ENCODE measurements at regions not wholly inside any gene's neighbourhood (a gene's known extent, or its start where the extent isn't known, plus 50 kb on each side); places are given as distances from the start of the nearest gene placed in this dataset.
"Not testable (repeated sequence)": the region's sequence is repeated elsewhere in the genome, so short reads cannot be mapped to it uniquely, and the experiment has no call there.

DNA sequence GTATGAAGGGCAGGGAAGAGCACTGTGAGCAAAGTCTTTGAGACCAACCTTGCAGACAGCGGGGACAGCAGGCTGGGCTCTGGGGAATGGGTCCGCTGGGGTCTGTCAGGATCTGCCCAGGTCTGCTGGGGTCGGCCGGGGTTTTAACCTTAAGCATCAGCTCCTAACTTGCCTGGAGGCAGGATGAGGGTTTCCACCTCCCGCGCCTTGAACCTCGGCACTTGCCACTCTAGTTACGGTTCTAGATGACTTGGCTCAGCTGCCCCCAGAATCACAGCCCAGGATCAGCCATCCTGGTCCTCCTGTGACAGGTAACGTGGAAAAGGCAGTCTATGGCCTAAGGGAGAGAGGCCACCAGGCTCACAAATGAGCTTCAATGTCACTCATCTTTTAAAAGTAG lies 50.4 kb upstream of the CACUL1 start:
- Histone ChIP-seq H3K27me3 (ENCODE audit: low read depth, low read length) (no peaks in the 10 kb centered on the region), H3K9me3 (ENCODE audit: control insufficient read depth in 1 of 2, low read length in 2 of 2) (no peaks in the 10 kb centered on the region), H3K36me3 (ENCODE audit: control insufficient read depth in 1 of 2, insufficient read depth in 2 of 2, low read length in 2 of 2) (no peaks in the 10 kb centered on the region), H3K4me1 (ENCODE audit: control insufficient read depth in 1 of 2, insufficient read depth in 2 of 2, low read length in 2 of 2) (no peaks in the 10 kb centered on the region), H3K4me3 (ENCODE audit: low read depth in 1 of 2, low read length in 2 of 2) (no peak overlapping the region), H3K27ac (ENCODE audit: low read length) (no peak overlapping the region)

DNA sequence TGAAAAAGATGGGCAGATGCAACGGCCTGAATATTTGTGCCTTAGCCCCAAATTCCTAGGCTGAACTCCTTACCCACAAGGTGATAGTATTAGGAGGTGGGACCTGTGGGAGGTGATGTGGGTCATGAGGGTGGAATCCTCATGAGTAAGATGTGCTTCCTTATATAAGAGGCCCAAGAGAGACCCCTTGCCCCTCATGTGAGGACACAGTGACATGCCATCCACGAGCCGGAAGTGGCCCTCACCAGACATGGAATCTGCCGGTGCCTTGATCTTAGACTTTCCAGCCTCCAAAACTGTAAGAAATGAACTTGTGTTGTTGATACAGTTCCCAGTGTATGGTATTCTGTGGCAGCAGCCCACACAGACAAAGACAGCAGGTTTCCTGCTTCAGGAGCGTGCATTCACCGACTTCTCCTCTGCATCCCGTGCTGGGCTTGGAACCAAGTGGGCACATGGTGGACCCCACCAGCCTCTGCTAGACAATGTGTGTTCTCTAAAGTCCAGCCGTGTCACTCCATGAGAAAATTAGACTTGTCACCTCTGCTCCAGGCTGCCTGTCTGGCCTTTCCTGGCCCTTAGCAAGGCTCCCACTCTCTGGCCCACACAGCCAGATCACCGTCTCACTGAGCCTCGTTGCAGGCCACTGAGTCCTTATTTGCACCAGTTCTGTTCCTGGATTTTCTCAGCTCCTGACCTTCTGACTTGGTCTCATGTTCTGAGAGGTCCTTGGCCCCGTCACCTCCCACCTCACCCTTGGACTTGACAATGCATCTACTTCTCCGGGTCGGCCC lies 52.9 kb upstream of the CACUL1 start:
- Histone ChIP-seq H3K36me3 (ENCODE audit: control insufficient read depth in 1 of 2, insufficient read depth in 2 of 2, low read length in 2 of 2) (no peaks in the 10 kb centered on the region), H3K9me3 (ENCODE audit: control insufficient read depth in 1 of 2, low read length in 2 of 2) (no peaks in the 10 kb centered on the region), H3K27me3 (ENCODE audit: low read depth, low read length) (no peaks in the 10 kb centered on the region), H3K27ac (ENCODE audit: low read length) (no peak overlapping the region), H3K4me3 (ENCODE audit: low read depth in 1 of 2, low read length in 2 of 2) (no peak overlapping the region), H3K4me1 (ENCODE audit: control insufficient read depth in 1 of 2, insufficient read depth in 2 of 2, low read length in 2 of 2) (no peaks in the 10 kb centered on the region)

DNA sequence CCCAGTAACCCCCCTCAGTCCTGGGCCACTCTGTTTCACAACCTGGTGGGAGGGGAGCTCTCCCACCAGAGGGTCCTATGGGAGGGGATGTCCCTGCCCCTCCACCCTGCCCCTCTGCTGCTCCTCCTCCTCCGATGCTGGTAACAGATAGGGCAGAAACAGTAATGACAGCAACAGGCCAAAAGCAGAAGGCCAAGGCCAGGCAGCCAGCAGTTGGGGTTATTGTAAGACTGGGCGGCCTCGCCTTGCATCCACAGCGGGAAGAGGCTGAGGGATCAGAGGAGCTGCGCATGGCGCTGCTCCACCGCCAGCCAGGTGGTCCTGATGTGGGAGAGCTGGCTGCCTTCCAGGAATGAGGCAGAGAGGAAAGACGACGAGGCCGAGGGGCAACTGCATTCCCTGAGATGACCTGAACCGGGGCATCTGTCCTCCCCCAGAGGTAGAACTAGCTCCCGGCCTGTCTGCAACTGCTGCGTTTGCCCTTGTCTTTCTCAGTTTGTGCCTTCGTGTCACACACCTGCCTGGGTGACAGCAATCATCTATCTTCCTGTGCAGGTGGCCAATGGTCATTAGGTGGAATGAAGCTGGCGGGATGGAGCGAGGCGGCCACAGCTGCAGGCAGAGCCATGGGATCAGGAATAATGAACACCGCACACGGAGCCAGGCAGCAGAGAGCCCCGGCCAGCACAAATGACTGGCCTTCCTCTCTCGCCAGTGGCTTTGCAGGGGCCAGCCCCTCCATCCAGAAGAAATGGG lies 54.0 kb upstream of the CACUL1 start:
- no peaks in the 10 kb centered on the region for H3K4me1 ChIP-seq (ENCODE audit: control insufficient read depth in 1 of 2, insufficient read depth in 2 of 2, low read length in 2 of 2)
- no peaks in the 10 kb centered on the region for H3K27me3 ChIP-seq (ENCODE audit: low read depth, low read length)
- H3K27ac ChIP-seq (ENCODE audit: low read length) = no peak overlapping the region
- no peaks in the 10 kb centered on the region for H3K36me3 ChIP-seq (ENCODE audit: control insufficient read depth in 1 of 2, insufficient read depth in 2 of 2, low read length in 2 of 2)
- H3K4me3 ChIP-seq (ENCODE audit: low read depth in 1 of 2, low read length in 2 of 2) = no peak overlapping the region
- no peaks in the 10 kb centered on the region for H3K9me3 ChIP-seq (ENCODE audit: control insufficient read depth in 1 of 2, low read length in 2 of 2)

DNA sequence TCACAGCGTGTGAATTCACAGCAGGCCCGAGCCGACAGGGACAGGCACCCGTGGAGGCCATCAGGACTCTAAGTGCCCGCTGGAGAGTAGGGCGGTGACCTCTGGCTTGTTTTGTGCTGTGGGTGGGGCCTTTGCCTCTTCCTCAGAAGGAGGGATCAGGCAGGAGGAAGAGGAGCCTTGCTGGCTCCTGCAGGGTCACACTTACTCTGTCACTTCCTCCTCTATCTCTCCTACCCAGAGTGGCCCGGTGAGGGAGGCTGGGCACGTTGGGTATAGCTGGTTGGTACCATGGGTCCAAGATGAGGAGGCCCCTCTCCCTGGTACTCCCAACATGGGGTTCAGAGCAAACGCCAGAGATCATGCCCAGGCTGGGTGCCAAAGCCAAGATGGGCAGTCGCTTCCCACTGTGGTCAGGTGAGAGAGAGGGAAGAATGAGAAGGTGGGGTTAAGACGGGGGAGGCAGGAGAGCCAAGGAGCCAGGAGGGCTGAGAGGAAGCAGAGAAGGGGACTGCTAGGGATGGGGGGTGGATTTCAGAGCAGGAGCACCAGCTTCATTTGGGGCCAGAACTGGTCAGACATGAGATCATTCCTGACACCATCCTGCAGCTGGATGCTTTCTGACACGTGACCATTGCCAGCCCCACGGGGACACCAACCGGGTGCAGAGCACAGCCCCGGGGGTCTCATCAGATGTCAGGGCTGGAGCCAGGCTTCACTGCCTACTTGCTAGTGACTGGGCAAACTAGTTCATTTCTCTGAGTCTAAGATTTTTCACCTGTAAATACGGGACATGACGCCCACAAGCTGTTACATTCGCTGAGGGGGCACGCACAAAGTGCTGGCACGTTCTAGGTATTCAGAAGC lies 54.8 kb upstream of the CACUL1 start:
- H3K36me3 ChIP-seq (ENCODE audit: control insufficient read depth in 1 of 2, insufficient read depth in 2 of 2, low read length in 2 of 2) = no peaks in the 10 kb centered on the region
- no peaks in the 10 kb centered on the region for H3K27me3 ChIP-seq (ENCODE audit: low read depth, low read length)
- H3K4me1 ChIP-seq (ENCODE audit: control insufficient read depth in 1 of 2, insufficient read depth in 2 of 2, low read length in 2 of 2) = no peaks in the 10 kb centered on the region
- no peak overlapping the region for H3K27ac ChIP-seq (ENCODE audit: low read length)
- H3K4me3 ChIP-seq (ENCODE audit: low read depth in 1 of 2, low read length in 2 of 2) = no peak overlapping the region
- H3K9me3 ChIP-seq (ENCODE audit: control insufficient read depth in 1 of 2, low read length in 2 of 2) = no peaks in the 10 kb centered on the region

DNA sequence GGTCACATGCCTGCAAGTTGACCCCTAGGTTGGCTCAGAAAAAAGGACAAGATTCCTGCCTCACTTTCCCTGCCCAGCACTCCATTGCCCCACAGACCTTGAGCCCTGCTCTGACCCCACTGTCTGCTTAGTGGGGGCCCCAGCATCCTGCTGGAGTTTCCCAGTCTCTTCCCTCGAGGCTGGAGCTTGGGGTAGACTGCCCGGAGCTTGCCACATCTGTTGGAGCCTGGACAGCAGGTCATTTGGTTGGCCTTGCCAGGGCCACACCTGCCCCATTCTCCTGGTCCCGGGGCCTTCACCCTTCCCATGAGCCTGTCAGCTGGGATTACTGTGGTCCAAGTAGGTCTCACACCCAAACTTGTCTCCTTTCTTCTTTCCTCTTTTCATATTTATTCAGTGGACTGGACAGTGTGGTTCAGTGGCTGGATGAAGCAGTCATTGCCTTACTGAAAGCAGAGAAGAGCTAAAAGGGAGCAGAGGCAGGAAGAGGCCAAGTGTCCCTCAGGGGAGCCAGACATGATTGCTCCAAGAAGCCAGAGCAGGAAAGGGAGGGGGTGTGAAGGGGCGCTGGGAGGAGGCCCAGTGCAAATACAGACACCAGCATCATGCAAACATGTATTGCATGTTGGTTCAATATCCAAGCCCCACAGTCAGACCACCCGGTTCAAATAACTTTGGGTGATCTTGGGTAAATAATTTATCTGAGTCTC lies 56.2 kb upstream of the CACUL1 start:
- Histone ChIP-seq H3K27me3 (ENCODE audit: low read depth, low read length) (no peaks in the 10 kb centered on the region), H3K9me3 (ENCODE audit: control insufficient read depth in 1 of 2, low read length in 2 of 2) (no peaks in the 10 kb centered on the region), H3K4me3 (ENCODE audit: low read depth in 1 of 2, low read length in 2 of 2) (no peak overlapping the region), H3K36me3 (ENCODE audit: control insufficient read depth in 1 of 2, insufficient read depth in 2 of 2, low read length in 2 of 2) (no peaks in the 10 kb centered on the region), H3K27ac (ENCODE audit: low read length) (no peak overlapping the region), H3K4me1 (ENCODE audit: control insufficient read depth in 1 of 2, insufficient read depth in 2 of 2, low read length in 2 of 2) (no peaks in the 10 kb centered on the region)

DNA sequence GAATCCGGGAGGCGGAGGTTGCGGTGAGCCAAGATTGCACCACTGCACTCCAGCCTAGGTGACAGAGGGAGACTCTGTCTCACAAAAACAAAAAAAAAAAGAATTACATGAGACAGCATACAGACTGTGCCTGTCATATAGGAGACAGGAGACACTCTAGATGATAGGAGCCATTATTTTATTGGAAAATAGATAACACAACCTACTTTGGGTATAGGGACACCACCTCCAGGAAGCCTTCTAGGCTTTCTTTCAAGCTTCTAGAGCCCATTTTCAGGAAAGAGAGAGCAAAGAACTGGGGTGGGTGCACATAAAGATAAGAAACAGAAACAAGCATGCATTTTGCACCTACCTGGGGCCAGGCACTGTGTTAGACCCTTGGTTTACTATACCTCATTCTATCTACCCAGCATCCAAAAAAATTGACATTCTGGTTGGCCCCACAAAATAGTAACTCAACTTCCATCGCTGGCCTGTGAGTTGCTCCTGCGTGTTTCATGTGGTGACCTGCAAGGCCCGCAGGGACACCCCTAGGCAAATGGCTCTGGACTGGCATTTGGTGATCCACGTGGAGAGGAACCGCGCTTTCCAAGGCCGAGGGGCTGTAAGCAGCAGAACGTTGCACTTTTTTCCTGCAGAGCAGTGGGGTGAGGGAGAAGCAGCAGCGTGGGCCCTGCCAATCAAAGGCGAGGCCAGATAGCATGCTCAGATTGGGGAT lies 57.1 kb upstream of the CACUL1 start:
- no peaks in the 10 kb centered on the region for H3K4me1 ChIP-seq (ENCODE audit: control insufficient read depth in 1 of 2, insufficient read depth in 2 of 2, low read length in 2 of 2)
- H3K9me3 ChIP-seq (ENCODE audit: control insufficient read depth in 1 of 2, low read length in 2 of 2) = no peaks in the 10 kb centered on the region
- H3K27me3 ChIP-seq (ENCODE audit: low read depth, low read length) = no peaks in the 10 kb centered on the region
- H3K4me3 ChIP-seq (ENCODE audit: low read depth in 1 of 2, low read length in 2 of 2) = no peak overlapping the region
- H3K27ac ChIP-seq (ENCODE audit: low read length) = no peak overlapping the region
- H3K36me3 ChIP-seq (ENCODE audit: control insufficient read depth in 1 of 2, insufficient read depth in 2 of 2, low read length in 2 of 2) = no peaks in the 10 kb centered on the region

DNA sequence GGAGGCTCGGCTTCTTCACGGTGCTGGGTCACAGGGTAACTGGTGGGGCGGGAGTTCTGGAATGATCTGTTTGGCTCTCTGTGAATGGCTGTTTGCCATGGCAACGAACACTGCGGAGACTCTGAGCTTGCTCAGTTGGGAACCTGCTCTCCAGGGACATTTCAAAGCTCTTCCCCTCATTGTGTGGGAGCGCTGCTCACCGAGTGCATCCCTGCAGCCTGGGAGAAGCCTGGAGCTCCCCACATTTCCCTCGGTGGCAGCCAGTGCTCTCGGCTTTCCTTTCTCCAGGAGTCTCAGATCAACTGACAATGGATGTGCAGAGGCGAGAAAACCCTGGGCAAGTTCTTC lies 57.6 kb upstream of the CACUL1 start:
- no peak overlapping the region for H3K4me3 ChIP-seq (ENCODE audit: low read depth in 1 of 2, low read length in 2 of 2)
- no peaks in the 10 kb centered on the region for H3K9me3 ChIP-seq (ENCODE audit: control insufficient read depth in 1 of 2, low read length in 2 of 2)
- no peaks in the 10 kb centered on the region for H3K27me3 ChIP-seq (ENCODE audit: low read depth, low read length)
- H3K36me3 ChIP-seq (ENCODE audit: control insufficient read depth in 1 of 2, insufficient read depth in 2 of 2, low read length in 2 of 2) = no peaks in the 10 kb centered on the region
- H3K4me1 ChIP-seq (ENCODE audit: control insufficient read depth in 1 of 2, insufficient read depth in 2 of 2, low read length in 2 of 2) = no peaks in the 10 kb centered on the region
- H3K27ac ChIP-seq (ENCODE audit: low read length) = no peak overlapping the region

DNA sequence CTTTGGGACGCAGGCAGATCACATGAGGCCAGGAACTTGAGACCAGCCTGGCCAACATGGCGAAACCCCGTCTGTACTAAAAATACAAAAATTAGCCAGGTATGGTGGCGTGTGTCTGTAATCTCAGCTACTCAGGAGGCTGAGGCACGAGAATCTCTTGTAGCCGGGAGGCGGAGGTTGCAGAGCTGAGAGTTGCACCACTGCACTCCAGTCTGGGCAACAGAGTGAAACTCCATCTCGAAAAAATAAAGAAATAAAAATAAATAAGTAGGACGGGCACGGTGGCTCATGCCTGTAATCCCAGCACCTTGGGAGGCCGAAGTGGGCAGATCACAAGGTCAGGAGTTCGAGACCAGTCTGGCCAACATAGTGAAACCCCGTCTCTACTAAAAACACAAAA lies 58.2 kb upstream of the CACUL1 start:
- H3K27ac ChIP-seq (ENCODE audit: low read length); H3K4me3 ChIP-seq (ENCODE audit: low read depth in 1 of 2, low read length in 2 of 2); H3K27me3 ChIP-seq (ENCODE audit: low read depth, low read length); H3K36me3 ChIP-seq (ENCODE audit: control insufficient read depth in 1 of 2, insufficient read depth in 2 of 2, low read length in 2 of 2); H3K4me1 ChIP-seq (ENCODE audit: control insufficient read depth in 1 of 2, insufficient read depth in 2 of 2, low read length in 2 of 2); H3K9me3 ChIP-seq (ENCODE audit: control insufficient read depth in 1 of 2, low read length in 2 of 2): not testable (repeated sequence)

DNA sequence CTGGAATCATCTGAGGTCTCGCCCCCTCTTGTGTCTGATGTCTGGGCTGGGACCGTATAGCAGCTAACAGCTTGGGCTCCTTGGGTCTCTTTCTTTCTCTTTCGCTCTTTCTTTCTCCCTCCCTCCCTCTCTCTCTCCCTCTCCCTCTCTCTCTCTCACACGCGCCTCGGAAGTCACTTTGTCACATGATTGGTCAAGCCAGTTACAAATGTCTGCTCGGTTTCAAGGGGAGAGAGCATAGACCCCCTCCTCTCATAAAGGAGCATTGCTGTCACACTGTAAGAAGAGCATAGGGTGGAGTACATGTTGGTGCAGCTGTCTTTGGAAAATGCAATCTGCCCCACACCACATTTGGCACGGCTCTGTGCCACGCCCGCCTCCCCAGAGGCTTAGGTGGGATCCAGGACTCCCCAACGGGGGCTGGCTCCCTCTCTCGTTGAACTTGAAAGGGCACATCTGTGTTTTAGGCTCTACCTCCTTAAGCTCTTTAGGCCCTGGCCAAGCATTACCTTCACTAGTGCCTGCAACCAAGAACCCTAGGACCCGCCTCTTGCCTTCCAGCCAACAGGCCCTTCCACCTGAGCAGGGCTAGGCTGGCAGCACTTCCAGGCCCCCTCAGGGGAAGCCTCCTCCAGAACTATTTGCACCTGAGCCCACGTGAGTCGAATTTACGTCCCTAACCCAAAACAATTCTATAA lies 61.9 kb upstream of the CACUL1 start:
- H3K9me3 ChIP-seq (ENCODE audit: control insufficient read depth in 1 of 2, low read length in 2 of 2) = no peaks in the 10 kb centered on the region
- H3K4me3 ChIP-seq (ENCODE audit: low read depth in 1 of 2, low read length in 2 of 2) = no peak overlapping the region
- H3K4me1 ChIP-seq (ENCODE audit: control insufficient read depth in 1 of 2, insufficient read depth in 2 of 2, low read length in 2 of 2) = no peaks in the 10 kb centered on the region
- no peak overlapping the region for H3K27ac ChIP-seq (ENCODE audit: low read length)
- H3K36me3 ChIP-seq (ENCODE audit: control insufficient read depth in 1 of 2, insufficient read depth in 2 of 2, low read length in 2 of 2) = no peaks in the 10 kb centered on the region
- H3K27me3 ChIP-seq (ENCODE audit: low read depth, low read length) = no peaks in the 10 kb centered on the region

DNA sequence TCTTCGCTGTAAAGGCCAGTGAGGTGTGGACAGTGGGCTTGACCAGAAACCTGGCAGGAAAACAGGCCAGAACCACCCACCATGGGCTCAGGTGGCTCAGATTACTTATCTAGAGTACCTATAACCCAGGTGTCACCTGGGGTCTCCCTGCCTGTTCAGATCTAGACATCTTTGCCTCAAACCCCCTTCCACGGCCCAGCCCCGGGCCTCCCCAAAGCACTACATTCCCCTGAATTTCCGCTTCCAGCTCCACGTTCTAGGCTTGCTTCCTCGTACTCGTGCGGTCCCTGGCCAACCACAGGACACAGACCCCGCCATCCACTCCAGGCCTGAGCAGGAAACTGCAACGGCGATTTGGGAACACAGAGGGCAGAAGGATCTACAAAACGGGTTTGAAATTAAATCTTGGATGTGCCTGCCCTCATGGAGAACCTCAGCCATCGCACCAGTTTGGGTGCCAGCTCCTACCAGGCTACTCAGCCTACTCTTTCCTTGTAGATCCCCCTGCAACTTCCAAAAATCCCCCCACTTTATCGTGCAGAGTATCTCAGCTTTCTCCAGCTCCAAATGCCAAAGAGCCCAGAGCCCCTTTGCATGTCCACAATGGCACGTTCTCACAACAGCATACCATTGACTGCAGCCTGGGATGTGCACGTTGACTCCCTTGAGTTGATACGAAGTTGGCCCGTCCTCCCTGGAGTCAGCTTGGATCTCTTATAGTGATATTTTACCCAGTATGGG lies 62.7 kb upstream of the CACUL1 start:
- H3K27ac ChIP-seq (ENCODE audit: low read length) = no peak overlapping the region
- no peaks in the 10 kb centered on the region for H3K36me3 ChIP-seq (ENCODE audit: control insufficient read depth in 1 of 2, insufficient read depth in 2 of 2, low read length in 2 of 2)
- H3K4me3 ChIP-seq (ENCODE audit: low read depth in 1 of 2, low read length in 2 of 2) = no peak overlapping the region
- H3K4me1 ChIP-seq (ENCODE audit: control insufficient read depth in 1 of 2, insufficient read depth in 2 of 2, low read length in 2 of 2) = no peaks in the 10 kb centered on the region
- H3K27me3 ChIP-seq (ENCODE audit: low read depth, low read length) = no peaks in the 10 kb centered on the region
- H3K9me3 ChIP-seq (ENCODE audit: control insufficient read depth in 1 of 2, low read length in 2 of 2) = no peaks in the 10 kb centered on the region
